A673 (cell line): ENCODE measurements at regions not wholly inside any gene's neighbourhood (a gene's known extent, or its start where the extent isn't known, plus 50 kb on each side); places are given as distances from the start of the nearest gene placed in this dataset.

Source experiments
- EZH2 ChIP-seq: fragments of 200-600 bp; sonication (generic); IDR thresholded peaks from 2 replicates; pipeline ENCODE4 v1.6.1; 2017; ENCODE audit warnings: borderline replicate concordance, low read depth, mild to moderate bottlenecking, mixed read lengths, antibody characterized with exemption, low read length; ENCODE audit not compliant: poor library complexity, severe bottlenecking
- TF ChIP-seq, protein P1 (sequence below): fragments of 300-800, 200-600 bp; sonication (generic); conservative IDR thresholded peaks from 2 replicates; pipeline ENCODE4 v1.5.1; 2017; ENCODE audit warnings: low read depth, mild to moderate bottlenecking, antibody characterized with exemption, low read length, moderate library complexity, mixed read lengths

DNA sequence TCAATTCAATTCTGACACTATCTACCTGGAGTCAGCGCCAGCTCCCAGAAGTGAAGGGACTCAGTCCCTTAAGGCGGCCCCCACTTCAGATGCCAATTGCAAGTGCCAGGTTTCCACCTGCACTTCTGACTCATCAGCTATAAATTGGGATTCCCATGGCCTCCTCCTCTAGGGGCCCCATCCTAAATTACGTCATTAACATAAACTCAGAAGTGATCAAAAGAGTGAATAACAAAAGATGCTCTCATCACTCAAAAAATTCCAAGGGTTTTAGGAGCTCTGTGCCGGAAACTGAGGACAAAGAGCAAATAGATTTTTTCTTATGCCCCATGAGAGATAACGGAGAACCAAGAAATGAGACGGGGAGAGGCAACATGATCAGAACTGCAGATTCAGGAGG is 148.6 kb upstream of the IRX6 start:
- TF ChIP-seq, protein P1, sequence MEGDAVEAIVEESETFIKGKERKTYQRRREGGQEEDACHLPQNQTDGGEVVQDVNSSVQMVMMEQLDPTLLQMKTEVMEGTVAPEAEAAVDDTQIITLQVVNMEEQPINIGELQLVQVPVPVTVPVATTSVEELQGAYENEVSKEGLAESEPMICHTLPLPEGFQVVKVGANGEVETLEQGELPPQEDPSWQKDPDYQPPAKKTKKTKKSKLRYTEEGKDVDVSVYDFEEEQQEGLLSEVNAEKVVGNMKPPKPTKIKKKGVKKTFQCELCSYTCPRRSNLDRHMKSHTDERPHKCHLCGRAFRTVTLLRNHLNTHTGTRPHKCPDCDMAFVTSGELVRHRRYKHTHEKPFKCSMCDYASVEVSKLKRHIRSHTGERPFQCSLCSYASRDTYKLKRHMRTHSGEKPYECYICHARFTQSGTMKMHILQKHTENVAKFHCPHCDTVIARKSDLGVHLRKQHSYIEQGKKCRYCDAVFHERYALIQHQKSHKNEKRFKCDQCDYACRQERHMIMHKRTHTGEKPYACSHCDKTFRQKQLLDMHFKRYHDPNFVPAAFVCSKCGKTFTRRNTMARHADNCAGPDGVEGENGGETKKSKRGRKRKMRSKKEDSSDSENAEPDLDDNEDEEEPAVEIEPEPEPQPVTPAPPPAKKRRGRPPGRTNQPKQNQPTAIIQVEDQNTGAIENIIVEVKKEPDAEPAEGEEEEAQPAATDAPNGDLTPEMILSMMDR = no peak
- no peak for TF ChIP-seq EZH2
